ENCODE measurements at regions not wholly inside any gene's neighbourhood (a gene's known extent, or its start where the extent isn't known, plus 50 kb on each side); places are given as distances from the start of the nearest gene placed in this dataset.

DNA sequence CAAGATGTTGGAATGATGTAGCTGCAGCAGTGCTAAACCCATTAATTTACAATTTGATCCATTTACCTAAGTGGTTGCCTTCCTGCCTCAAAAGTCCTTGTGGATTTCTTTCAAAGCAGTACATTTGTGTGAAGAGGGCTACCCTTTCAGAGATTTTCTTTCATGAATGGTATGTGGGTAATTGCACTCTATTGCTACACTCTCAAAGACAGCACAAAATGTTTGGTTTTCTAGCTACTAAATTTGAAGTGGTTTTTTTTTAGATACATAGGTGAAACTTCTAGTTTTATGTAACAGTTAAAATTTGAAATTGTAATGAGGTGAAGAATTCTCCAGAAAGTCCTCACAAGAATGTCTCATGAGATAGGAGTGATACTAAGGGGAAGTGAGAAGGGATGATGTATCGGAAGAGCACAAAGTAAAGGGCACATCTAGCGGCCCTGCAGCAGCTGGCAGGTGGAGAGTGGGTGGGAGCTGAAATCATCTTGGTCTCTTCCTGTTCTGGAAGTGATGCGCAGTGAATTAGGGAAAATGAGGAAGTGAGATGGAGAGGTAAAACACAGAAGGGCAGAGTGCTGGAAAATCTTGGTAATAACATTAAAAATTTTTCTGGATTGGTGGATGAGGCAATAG lies 236.8 kb upstream of the MAN1A1 start:
- H3K9ac ChIP-seq (ENCODE audit: low read length), result no peak overlapping the region
- H3K27me3 ChIP-seq (ENCODE audit: insufficient read depth, low read depth, low read length), result no peaks in the 10 kb centered on the region
- H3K9me3 ChIP-seq (ENCODE audit: low read length), result no peaks in the 10 kb centered on the region
- H3K36me3 ChIP-seq (ENCODE audit: insufficient read depth, low read length), result no peaks in the 10 kb centered on the region
- H3K4me2 ChIP-seq (ENCODE audit: low read length), result no peak overlapping the region
- no peaks in the 10 kb centered on the region for H4K20me1 ChIP-seq (ENCODE audit: insufficient read depth)
- H3K27ac ChIP-seq (ENCODE audit: low read length), result no peak overlapping the region
- H3F3A ChIP-seq (ENCODE audit: insufficient read depth, low read length, poor library complexity, severe bottlenecking), result peaks cover 4% of the 10 kb centered on the region
- TF ChIP-seq TAF1 (IDR thresholded peaks at IDR 0.05; ENCODE audit: low read depth), result no peak
- no peak for TF ChIP-seq MXI1 (conservative IDR thresholded peaks at IDR 0.05; ENCODE audit: poor library complexity, severe bottlenecking)
- TF ChIP-seq EP300 (conservative IDR thresholded peaks at IDR 0.05; ENCODE audit: poor library complexity, severe bottlenecking), result no peak
- TF ChIP-seq, protein P1, sequence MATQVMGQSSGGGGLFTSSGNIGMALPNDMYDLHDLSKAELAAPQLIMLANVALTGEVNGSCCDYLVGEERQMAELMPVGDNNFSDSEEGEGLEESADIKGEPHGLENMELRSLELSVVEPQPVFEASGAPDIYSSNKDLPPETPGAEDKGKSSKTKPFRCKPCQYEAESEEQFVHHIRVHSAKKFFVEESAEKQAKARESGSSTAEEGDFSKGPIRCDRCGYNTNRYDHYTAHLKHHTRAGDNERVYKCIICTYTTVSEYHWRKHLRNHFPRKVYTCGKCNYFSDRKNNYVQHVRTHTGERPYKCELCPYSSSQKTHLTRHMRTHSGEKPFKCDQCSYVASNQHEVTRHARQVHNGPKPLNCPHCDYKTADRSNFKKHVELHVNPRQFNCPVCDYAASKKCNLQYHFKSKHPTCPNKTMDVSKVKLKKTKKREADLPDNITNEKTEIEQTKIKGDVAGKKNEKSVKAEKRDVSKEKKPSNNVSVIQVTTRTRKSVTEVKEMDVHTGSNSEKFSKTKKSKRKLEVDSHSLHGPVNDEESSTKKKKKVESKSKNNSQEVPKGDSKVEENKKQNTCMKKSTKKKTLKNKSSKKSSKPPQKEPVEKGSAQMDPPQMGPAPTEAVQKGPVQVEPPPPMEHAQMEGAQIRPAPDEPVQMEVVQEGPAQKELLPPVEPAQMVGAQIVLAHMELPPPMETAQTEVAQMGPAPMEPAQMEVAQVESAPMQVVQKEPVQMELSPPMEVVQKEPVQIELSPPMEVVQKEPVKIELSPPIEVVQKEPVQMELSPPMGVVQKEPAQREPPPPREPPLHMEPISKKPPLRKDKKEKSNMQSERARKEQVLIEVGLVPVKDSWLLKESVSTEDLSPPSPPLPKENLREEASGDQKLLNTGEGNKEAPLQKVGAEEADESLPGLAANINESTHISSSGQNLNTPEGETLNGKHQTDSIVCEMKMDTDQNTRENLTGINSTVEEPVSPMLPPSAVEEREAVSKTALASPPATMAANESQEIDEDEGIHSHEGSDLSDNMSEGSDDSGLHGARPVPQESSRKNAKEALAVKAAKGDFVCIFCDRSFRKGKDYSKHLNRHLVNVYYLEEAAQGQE (IDR thresholded peaks at IDR 0.05; ENCODE audit: borderline replicate concordance), result no peak
- no peak for TF ChIP-seq RAD21 (conservative IDR thresholded peaks at IDR 0.05)
- TF ChIP-seq POLR2AphosphoS5 (IDR thresholded peaks at IDR 0.05), result no peak
- no peak for TF ChIP-seq EZH2 (IDR thresholded peaks at IDR 0.05; ENCODE audit: borderline replicate concordance, insufficient read depth, low read length, poor library complexity, severe bottlenecking)
- TF ChIP-seq, protein P2, sequence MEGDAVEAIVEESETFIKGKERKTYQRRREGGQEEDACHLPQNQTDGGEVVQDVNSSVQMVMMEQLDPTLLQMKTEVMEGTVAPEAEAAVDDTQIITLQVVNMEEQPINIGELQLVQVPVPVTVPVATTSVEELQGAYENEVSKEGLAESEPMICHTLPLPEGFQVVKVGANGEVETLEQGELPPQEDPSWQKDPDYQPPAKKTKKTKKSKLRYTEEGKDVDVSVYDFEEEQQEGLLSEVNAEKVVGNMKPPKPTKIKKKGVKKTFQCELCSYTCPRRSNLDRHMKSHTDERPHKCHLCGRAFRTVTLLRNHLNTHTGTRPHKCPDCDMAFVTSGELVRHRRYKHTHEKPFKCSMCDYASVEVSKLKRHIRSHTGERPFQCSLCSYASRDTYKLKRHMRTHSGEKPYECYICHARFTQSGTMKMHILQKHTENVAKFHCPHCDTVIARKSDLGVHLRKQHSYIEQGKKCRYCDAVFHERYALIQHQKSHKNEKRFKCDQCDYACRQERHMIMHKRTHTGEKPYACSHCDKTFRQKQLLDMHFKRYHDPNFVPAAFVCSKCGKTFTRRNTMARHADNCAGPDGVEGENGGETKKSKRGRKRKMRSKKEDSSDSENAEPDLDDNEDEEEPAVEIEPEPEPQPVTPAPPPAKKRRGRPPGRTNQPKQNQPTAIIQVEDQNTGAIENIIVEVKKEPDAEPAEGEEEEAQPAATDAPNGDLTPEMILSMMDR (IDR thresholded peaks at IDR 0.05; ENCODE audit: poor library complexity, severe bottlenecking), result no peak
- no peak for TF ChIP-seq SMC3 (conservative IDR thresholded peaks at IDR 0.05; ENCODE audit: poor library complexity)
- H3K4me3 ChIP-seq (ENCODE audit: low read length), result no peak overlapping the region
- no peaks in the 10 kb centered on the region for H3K79me2 ChIP-seq (replicated peaks; ENCODE audit: insufficient read depth, low read length)
- H3K9me2 ChIP-seq (ENCODE audit: insufficient read depth, low read length), result no peaks in the 10 kb centered on the region
- H2AFZ ChIP-seq (ENCODE audit: low read depth, low read length), result no peak overlapping the region

DNA sequence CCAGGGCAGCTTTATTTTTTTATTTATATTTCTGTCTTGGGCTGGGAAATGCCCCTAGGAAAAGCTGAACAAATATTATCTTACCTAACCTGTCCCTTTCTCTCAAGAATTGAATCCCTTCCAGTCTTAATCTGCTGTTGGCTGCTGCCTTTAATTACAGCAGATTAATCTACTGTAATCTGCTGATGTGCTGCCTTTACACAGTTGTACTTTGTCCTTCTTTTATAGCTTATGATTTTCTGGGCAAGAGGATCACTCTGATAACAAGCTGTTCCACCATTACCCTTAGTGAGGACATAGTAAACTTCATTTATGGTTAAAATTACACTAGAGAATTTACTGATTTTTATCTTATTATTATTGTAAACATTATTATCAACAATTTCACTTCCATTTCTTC lies 234.5 kb upstream of the MAN1A1 start:
- Histone ChIP-seq H3K27ac (ENCODE audit: low read length) (no peak overlapping the region), H3K9me2 (ENCODE audit: insufficient read depth, low read length) (no peaks in the 10 kb centered on the region), H3K9me3 (ENCODE audit: low read length) (no peaks in the 10 kb centered on the region), H3K4me2 (ENCODE audit: low read length) (no peak overlapping the region), H3K79me2 (replicated peaks; ENCODE audit: insufficient read depth, low read length) (no peaks in the 10 kb centered on the region), H2AFZ (ENCODE audit: low read depth, low read length) (no peak overlapping the region), H3K9ac (ENCODE audit: low read length) (no peak overlapping the region), H3K36me3 (ENCODE audit: insufficient read depth, low read length) (no peaks in the 10 kb centered on the region), H4K20me1 (ENCODE audit: insufficient read depth) (no peaks in the 10 kb centered on the region), H3K4me3 (ENCODE audit: low read length) (no peak overlapping the region), H3F3A (ENCODE audit: insufficient read depth, low read length, poor library complexity, severe bottlenecking) (peaks cover 4% of the 10 kb centered on the region), H3K27me3 (ENCODE audit: insufficient read depth, low read depth, low read length) (no peaks in the 10 kb centered on the region)
- TF ChIP-seq POLR2AphosphoS5 (IDR thresholded peaks at IDR 0.05), result no peak
- TF ChIP-seq EZH2 (IDR thresholded peaks at IDR 0.05; ENCODE audit: borderline replicate concordance, insufficient read depth, low read length, poor library complexity, severe bottlenecking), result no peak
- no peak for TF ChIP-seq SMC3 (conservative IDR thresholded peaks at IDR 0.05; ENCODE audit: poor library complexity)
- no peak for TF ChIP-seq MXI1 (conservative IDR thresholded peaks at IDR 0.05; ENCODE audit: poor library complexity, severe bottlenecking)
- TF ChIP-seq EP300 (conservative IDR thresholded peaks at IDR 0.05; ENCODE audit: poor library complexity, severe bottlenecking), result no peak
- TF ChIP-seq TAF1 (IDR thresholded peaks at IDR 0.05; ENCODE audit: low read depth), result no peak
- TF ChIP-seq, protein P2 (IDR thresholded peaks at IDR 0.05; ENCODE audit: poor library complexity, severe bottlenecking), result no peak
- TF ChIP-seq, protein P1 (IDR thresholded peaks at IDR 0.05; ENCODE audit: borderline replicate concordance), result no peak
- no peak for TF ChIP-seq RAD21 (conservative IDR thresholded peaks at IDR 0.05)

Measured in neural cell (in vitro differentiated cells).